Muscle of leg (tissue), 3 donors: ENCODE measurements at regions not wholly inside any gene's neighbourhood (a gene's known extent, or its start where the extent isn't known, plus 50 kb on each side); places are given as distances from the start of the nearest gene placed in this dataset.
A peak's percentile ranks its signal among the peaks of the same experiment; 100 is the strongest.
"Not testable (repeated sequence)": the region's sequence is repeated elsewhere in the genome, so short reads cannot be mapped to it uniquely, and the experiment has no call there.

Experiments
- DNase-seq: peaks from one replicate; pipeline ENCODE4 v3.0.0; 2013
- H3K27ac ChIP-seq: one replicate; pipeline ENCODE4 v1.5.1; 2013; ENCODE audit warnings: mild to moderate bottlenecking, low read length, control low read depth
- H3K27me3 ChIP-seq: one replicate; pipeline ENCODE4 v1.6.1; 2013; ENCODE audit warnings: low read length; ENCODE audit not compliant: control insufficient read depth, insufficient read depth
- H3K36me3 ChIP-seq: one replicate; pipeline ENCODE4 v1.6.1; 2013; ENCODE audit warnings: low read length; ENCODE audit not compliant: control insufficient read depth, insufficient read depth
- H3K4me1 ChIP-seq: one replicate; pipeline ENCODE4 v1.6.1; 2013; ENCODE audit warnings: low read length; ENCODE audit not compliant: control insufficient read depth, insufficient read depth
- H3K4me3 ChIP-seq: one replicate; pipeline ENCODE4 v1.5.1; 2013; ENCODE audit warnings: low read length, control low read depth
- H3K9me3 ChIP-seq: replicated peaks from 2 replicates; pipeline ENCODE4 v1.6.1; 2013; ENCODE audit warnings: low read depth, low read length; ENCODE audit not compliant: control insufficient read depth
- WGBS: methylation state at CpG from one replicate; pipeline ENCODE4 v1.1.5; 2013; ENCODE audit warnings: missing lambda C conversion rate; ENCODE audit not compliant: insufficient coverage; 5-methylcytosine and 5-hydroxymethylcytosine counted together

DNA sequence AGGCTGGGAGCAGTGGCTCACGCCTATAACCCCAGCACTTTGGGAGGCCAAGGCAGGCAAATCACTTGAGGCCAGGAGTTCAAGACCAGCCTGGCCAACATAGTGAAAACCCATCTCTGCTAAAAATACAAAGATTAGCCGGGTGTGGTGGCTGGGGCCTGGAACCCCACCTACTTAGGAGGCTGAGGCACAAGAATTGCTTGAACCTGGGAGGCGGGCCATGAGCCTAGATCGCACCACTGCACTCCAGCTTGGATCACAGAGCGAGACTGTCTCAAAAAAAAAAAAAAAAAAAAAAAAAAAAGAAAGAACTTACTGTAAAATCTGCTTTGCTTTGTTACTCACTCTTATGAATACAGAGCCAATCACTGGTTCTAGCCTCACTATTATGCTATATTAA is 166.4 kb upstream of the TMCC3 start:
- not testable (repeated sequence) for H3K27me3 ChIP-seq, H3K9me3 ChIP-seq, H3K27ac ChIP-seq, H3K4me1 ChIP-seq, DNase-seq, H3K4me3 ChIP-seq, H3K36me3 ChIP-seq
- 50% methylated on average over 2 of the region's 5 CpGs for WGBS

GRCh38 chr12:94815958-94816357 is 165.6 kb upstream of the TMCC3 start:
- H3K9me3 ChIP-seq: peaks cover 10% of the 10 kb centered on the region
- no peak overlapping the region for H3K4me3 ChIP-seq
- no peaks in the 10 kb centered on the region for H3K4me1 ChIP-seq
- 44% methylated on average over 3 of the region's 7 CpGs for WGBS
- no peak overlapping the region for H3K27ac ChIP-seq
- DNase-seq: no peak
- no peaks in the 10 kb centered on the region for H3K36me3 ChIP-seq
- H3K27me3 ChIP-seq: peaks cover 3% of the 10 kb centered on the region

- no peaks in the 10 kb centered on the region for H3K4me1 ChIP-seq
- DNase-seq: no peak
- no peak overlapping the region for H3K27ac ChIP-seq
- H3K4me3 ChIP-seq: no peak overlapping the region
- H3K27me3 ChIP-seq: peaks cover 3% of the 10 kb centered on the region
- peaks cover 10% of the 10 kb centered on the region for H3K9me3 ChIP-seq
- WGBS: no CpG with 5 or more reads among the region's 2 CpGs
- no peaks in the 10 kb centered on the region for H3K36me3 ChIP-seq
Observed at GRCh38 chr12:94815450-94815849, 165.1 kb upstream of the TMCC3 start.

DNA sequence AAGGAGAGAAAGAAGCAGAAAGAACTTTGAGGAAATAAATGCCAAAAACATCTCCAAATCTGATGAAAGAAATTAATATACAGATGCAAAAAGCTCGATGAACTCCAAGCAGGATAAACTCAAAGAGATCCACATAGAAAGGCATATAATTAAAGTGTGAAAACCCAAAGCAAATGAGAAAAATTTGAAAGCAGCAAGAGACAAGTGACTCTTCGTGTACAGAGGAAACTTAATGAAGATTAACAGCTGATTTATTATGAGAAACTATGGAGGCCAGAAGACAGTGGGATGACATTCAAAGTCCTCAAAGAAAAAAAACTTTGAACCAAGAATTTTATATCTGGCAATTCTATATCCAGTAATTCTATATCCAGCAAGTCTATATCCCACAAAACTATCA is 163.0 kb upstream of the TMCC3 start:
- H3K9me3 ChIP-seq: peaks cover 10% of the 10 kb centered on the region
- no peak overlapping the region for H3K4me3 ChIP-seq

GRCh38 chr12:94812345-94812744 is 162.0 kb upstream of the TMCC3 start:
- Histone ChIP-seq H3K4me3 (no peak overlapping the region), H3K27me3 (peaks cover 3% of the 10 kb centered on the region), H3K4me1 (no peaks in the 10 kb centered on the region), H3K9me3 (peaks cover 10% of the 10 kb centered on the region), H3K27ac (no peak overlapping the region), H3K36me3 (no peaks in the 10 kb centered on the region)
- no CpG with 5 or more reads among the region's 2 CpGs for WGBS
- no peak for DNase-seq

More for the DNA sequence above, 163.0 kb upstream of the TMCC3 start:
- Histone ChIP-seq H3K27me3 (peaks cover 3% of the 10 kb centered on the region), H3K36me3 (no peaks in the 10 kb centered on the region), H3K4me1 (no peaks in the 10 kb centered on the region), H3K27ac (no peak overlapping the region)
- no CpG with 5 or more reads among the region's 2 CpGs for WGBS
- DNase-seq: no peak

GRCh38 chr12:94811611-94812010 is 161.3 kb upstream of the TMCC3 start:
- Histone ChIP-seq H3K4me1 (no peaks in the 10 kb centered on the region), H3K36me3 (no peaks in the 10 kb centered on the region), H3K27ac (no peak overlapping the region), H3K4me3 (no peak overlapping the region), H3K27me3 (peaks cover 3% of the 10 kb centered on the region), H3K9me3 (peaks cover 10% of the 10 kb centered on the region)
- DNase-seq: no peak

DNA sequence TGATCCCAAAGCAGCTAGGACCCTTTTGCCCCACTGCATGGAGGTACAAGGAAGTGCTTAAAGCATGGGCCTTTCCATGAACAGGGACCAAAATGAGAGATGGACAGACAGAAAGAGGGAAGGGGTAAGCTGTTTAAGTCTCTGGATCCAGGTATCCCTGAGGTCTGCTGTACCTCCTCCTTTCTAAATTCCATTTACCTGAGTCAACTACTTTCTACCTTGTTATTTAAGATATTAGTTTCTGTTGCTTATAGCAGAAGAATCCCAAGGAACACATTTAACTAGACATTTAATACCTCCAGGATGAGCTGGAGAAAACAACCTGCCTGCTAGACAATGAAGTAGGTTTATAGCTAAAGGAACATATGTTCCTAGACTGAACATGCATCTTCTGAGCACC is 157.6 kb upstream of the TMCC3 start:
- no peak for DNase-seq
- H3K4me1 ChIP-seq: no peaks in the 10 kb centered on the region
- peaks cover 4% of the 10 kb centered on the region for H3K9me3 ChIP-seq
- no peak overlapping the region for H3K27ac ChIP-seq
- no peaks in the 10 kb centered on the region for H3K36me3 ChIP-seq
- H3K4me3 ChIP-seq: no peak overlapping the region
- H3K27me3 ChIP-seq: no peaks in the 10 kb centered on the region

DNA sequence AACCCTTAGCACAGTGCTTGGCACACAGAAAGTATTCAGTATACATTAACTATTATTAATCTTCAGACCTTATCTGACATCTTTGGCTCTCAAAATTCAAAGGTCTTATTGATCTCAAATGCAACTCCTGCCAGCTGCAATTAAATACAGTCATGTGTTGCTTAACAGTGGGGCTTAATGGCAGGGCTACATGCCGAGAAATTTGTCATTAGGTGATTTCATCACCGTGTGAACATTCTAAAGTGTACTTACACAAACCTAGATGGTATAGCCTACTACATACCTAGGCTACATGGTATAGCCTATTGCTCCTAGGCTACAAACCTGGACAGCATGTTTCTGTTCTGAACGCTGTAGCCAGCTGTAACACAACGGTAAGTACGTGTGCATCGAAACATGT is 156.3 kb upstream of the TMCC3 start:
- Histone ChIP-seq H3K4me1 (no peaks in the 10 kb centered on the region), H3K9me3 (no peaks in the 10 kb centered on the region), H3K4me3 (no peak overlapping the region), H3K36me3 (no peaks in the 10 kb centered on the region), H3K27ac (no peak overlapping the region), H3K27me3 (no peaks in the 10 kb centered on the region)
- no peak for DNase-seq
- WGBS: no CpG with 5 or more reads among the region's 6 CpGs

- Histone ChIP-seq H3K36me3 (no peaks in the 10 kb centered on the region), H3K27me3 (no peaks in the 10 kb centered on the region), H3K4me3 (no peak overlapping the region), H3K27ac (no peak overlapping the region), H3K9me3 (no peaks in the 10 kb centered on the region), H3K4me1 (no peaks in the 10 kb centered on the region)
- WGBS: no CpG with 5 or more reads among the region's 2 CpGs
- DNase-seq: peak; percentile 79
Observed at GRCh38 chr12:94805749-94806529, 155.6 kb upstream of the TMCC3 start.

GRCh38 chr12:94803939-94804338 is 153.6 kb upstream of the TMCC3 start:
- Histone ChIP-seq H3K4me1 (no peaks in the 10 kb centered on the region), H3K27ac (no peak overlapping the region), H3K36me3 (no peaks in the 10 kb centered on the region), H3K27me3 (no peaks in the 10 kb centered on the region), H3K9me3 (no peaks in the 10 kb centered on the region), H3K4me3 (no peak overlapping the region)
- no peak for DNase-seq
- WGBS: 51% methylated on average over 3 of the region's 4 CpGs

DNA sequence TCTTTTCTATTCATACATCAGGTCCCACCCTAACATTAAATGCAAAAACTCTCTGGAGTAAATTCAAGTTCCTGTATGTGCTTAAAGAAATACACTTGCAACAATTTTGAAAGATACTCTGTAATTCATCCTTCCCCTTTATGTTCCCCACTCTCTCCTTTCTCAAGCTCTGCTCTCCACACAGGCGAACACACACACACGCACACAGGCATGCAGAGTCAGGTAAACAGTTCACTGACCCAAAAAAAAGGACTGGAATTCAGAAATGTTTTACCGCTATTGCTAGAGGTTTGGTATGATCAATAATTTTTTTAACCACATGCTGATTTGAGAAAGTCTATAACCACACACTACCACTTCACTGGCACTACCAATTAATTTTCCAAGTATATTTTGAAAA is 152.4 kb upstream of the TMCC3 start:
- no peaks in the 10 kb centered on the region for H3K4me1 ChIP-seq
- no peak overlapping the region for H3K4me3 ChIP-seq
- H3K9me3 ChIP-seq: no peaks in the 10 kb centered on the region
- no peak for DNase-seq
- H3K27ac ChIP-seq: no peak overlapping the region
- no peaks in the 10 kb centered on the region for H3K36me3 ChIP-seq
- WGBS: no CpG with 5 or more reads among the region's 3 CpGs
- H3K27me3 ChIP-seq: no peaks in the 10 kb centered on the region
